GDM1 (cell line): ENCODE measurements at regions not wholly inside any gene's neighbourhood (a gene's known extent, or its start where the extent isn't known, plus 50 kb on each side); places are given as distances from the start of the nearest gene placed in this dataset.
"Not testable (repeated sequence)": the region's sequence is repeated elsewhere in the genome, so short reads cannot be mapped to it uniquely, and the experiment has no call there.

Experiments used
- DNase-seq: peaks from one replicate; lab custom pipeline; 2025; lab: John Stamatoyannopoulos, UW

- DNase-seq, result no peak
Observed at GRCh38 chr9:29129763-29130162, 1556.5 kb upstream of the C9orf72 start.

GRCh38 chr9:29144476-29144875 is 1571.2 kb upstream of the C9orf72 start:
- DNase-seq, result no peak

GRCh38 chr9:29150606-29151005 is 1577.3 kb upstream of the C9orf72 start:
- no peak for DNase-seq

GRCh38 chr9:29160763-29161353 is 1587.6 kb upstream of the C9orf72 start:
- DNase-seq, result no peak

- DNase-seq, result no peak
Observed at GRCh38 chr9:29174136-29174535, 1600.9 kb upstream of the C9orf72 start.

- DNase-seq, result no peak
Observed at GRCh38 chr9:29176231-29176630, 1603.0 kb upstream of the C9orf72 start.

- no peak for DNase-seq
Observed at GRCh38 chr9:29176786-29177185, 1603.5 kb upstream of the C9orf72 start.

GRCh38 chr9:29183971-29184370 is 1610.7 kb upstream of the C9orf72 start:
- DNase-seq, result no peak

- not testable (repeated sequence) for DNase-seq
Observed at GRCh38 chr9:29188771-29189170, 1615.5 kb upstream of the C9orf72 start.

GRCh38 chr9:29189221-29189620 is 1615.9 kb upstream of the C9orf72 start:
- DNase-seq, result not testable (repeated sequence)

- DNase-seq, result no peak
Observed at GRCh38 chr9:29198861-29199260, 1625.6 kb upstream of the C9orf72 start.

- DNase-seq, result no peak
Observed at GRCh38 chr9:29199975-29200374, 1626.7 kb upstream of the C9orf72 start.

- no peak for DNase-seq
Observed at GRCh38 chr9:29200650-29201049, 1627.4 kb upstream of the C9orf72 start.

- DNase-seq, result no peak
Observed at GRCh38 chr9:29203244-29203930, 1630.1 kb upstream of the C9orf72 start.

GRCh38 chr9:29208670-29209069 is 1635.4 kb upstream of the C9orf72 start:
- no peak for DNase-seq

- DNase-seq, result no peak
Observed at GRCh38 chr9:29209748-29210291, 1636.5 kb upstream of the C9orf72 start.

- DNase-seq, result no peak
Observed at GRCh38 chr9:29211003-29211579, 1637.8 kb upstream of the C9orf72 start.

GRCh38 chr9:29211580-29212396 is 1638.5 kb upstream of the C9orf72 start:
- no peak for DNase-seq

- DNase-seq, result no peak
Observed at GRCh38 chr9:29212397-29213387, 1639.4 kb upstream of the C9orf72 start.

GRCh38 chr9:29213417-29214153 is 1640.3 kb upstream of the C9orf72 start, which contains the start of gene LINGO2:
Gene LINGO2, minus strand, starts transcription at chr9:29213601.
- no peak for DNase-seq
